T-cell (primary cell): ENCODE measurements at regions not wholly inside any gene's neighbourhood (a gene's known extent, or its start where the extent isn't known, plus 50 kb on each side); places are given as distances from the start of the nearest gene placed in this dataset.
A peak's percentile ranks its signal among the peaks of the same experiment; 100 is the strongest.
"Not testable (repeated sequence)": the region's sequence is repeated elsewhere in the genome, so short reads cannot be mapped to it uniquely, and the experiment has no call there.

Experiments
- ATAC-seq, 4 experiments: fragments of 200-7000 bp in 3 of 4; fragments of 150-1000 bp in 1 of 4; cut with Tn5 transposase; replicated peaks in 1 of 4; 1 replicate in 3 of 4; 2 replicates in 1 of 4; pipeline ENCODE4 v1.10.0; 2021; ENCODE audit warnings: moderate library complexity in 3 of 4, mild to moderate bottlenecking in 2 of 4, moderate number of reproducible peaks in 1 of 4
- CTCF ChIA-PET, 2 donors: fragments of 300-600 bp; sonication (Branson Sonifier 250); formaldehyde crosslinking; loops; one replicate each; lab custom pipeline; 2022; ENCODE audit warnings: antibody characterized with exemption in 2 of 2; lab: Charles Lee
- POLR2A ChIA-PET, 2 donors: fragments of 300-600 bp; sonication (Branson Sonifier 250); formaldehyde crosslinking; loops; one replicate each; lab custom pipeline; 2022; ENCODE audit warnings: antibody characterized with exemption in 2 of 2; lab: Charles Lee
- DNase-seq, 35 experiments: peaks; one replicate each; pipeline versions ENCODE4 v3.0.0 to v3.0.0-alpha.2; 2013 to 2023
- H3K27ac ChIP-seq: one replicate; pipeline ENCODE4 v1.5.1; 2013; ENCODE audit warnings: low read length
- H3K27me3 ChIP-seq, 2 experiments: replicated peaks in 1 of 2; 1 replicate in 1 of 2; 2 replicates in 1 of 2; pipeline versions ENCODE4 v1.6.1 to v1.7.0; 2013; ENCODE audit warnings: low read length in 1 of 2, mixed read lengths in 1 of 2; ENCODE audit not compliant: control insufficient read depth in 2 of 2, insufficient read depth in 2 of 2; ENCODE audit errors: extremely low read depth in 1 of 2
- H3K36me3 ChIP-seq, 2 donors: 1 replicate in 1 of 2; 2 replicates in 1 of 2; pipeline versions ENCODE4 v1.6.1 to v1.7.0; 2013; ENCODE audit warnings: low read length in 1 of 2; ENCODE audit not compliant: control insufficient read depth in 2 of 2, insufficient read depth in 1 of 2; ENCODE audit errors: extremely low read depth in 1 of 2
- H3K4me1 ChIP-seq, 2 experiments: 1 replicate in 1 of 2; 2 replicates in 1 of 2; pipeline versions ENCODE4 v1.6.1 to v1.7.0; 2013; ENCODE audit warnings: low read length in 2 of 2, mixed read lengths in 1 of 2; ENCODE audit not compliant: insufficient read depth in 2 of 2, control insufficient read depth in 1 of 2; ENCODE audit errors: extremely low read depth in 1 of 2
- H3K4me3 ChIP-seq, 2 donors: 1 replicate in 1 of 2; 2 replicates in 1 of 2; pipeline versions ENCODE4 v1.5.1 to v1.7.0; 2013; ENCODE audit warnings: mild to moderate bottlenecking in 2 of 2, low read length in 1 of 2, moderate library complexity in 1 of 2; ENCODE audit not compliant: control insufficient read depth in 1 of 2; ENCODE audit errors: extremely low read depth in 1 of 2
- H3K9me3 ChIP-seq: 2 replicates; pipeline ENCODE4 v1.7.0; 2013
- H3K27ac Mint-ChIP-seq, 2 donors: one replicate each; pipeline ENCODE4 v1.8.0; 2020 to 2021; ENCODE audit warnings: mild to moderate bottlenecking in 2 of 2, mixed read lengths in 2 of 2
- H3K27me3 Mint-ChIP-seq, 2 donors: one replicate each; pipeline ENCODE4 v1.8.0; 2021 to 2022; ENCODE audit warnings: mixed read lengths in 2 of 2
- H3K36me3 Mint-ChIP-seq: one replicate; pipeline ENCODE4 v1.8.0; 2021; ENCODE audit warnings: mixed read lengths
- H3K4me1 Mint-ChIP-seq, 3 donors: one replicate each; pipeline ENCODE4 v1.8.0; 2020 to 2022; ENCODE audit warnings: mixed read lengths in 3 of 3, mild to moderate bottlenecking in 1 of 3
- H3K4me3 Mint-ChIP-seq, 3 donors: one replicate each; pipeline ENCODE4 v1.8.0; 2020 to 2022; ENCODE audit warnings: mild to moderate bottlenecking in 3 of 3, mixed read lengths in 3 of 3, moderate library complexity in 3 of 3
- H3K9me3 Mint-ChIP-seq, 3 donors: one replicate each; pipeline ENCODE4 v1.8.0; 2020 to 2022; ENCODE audit warnings: mixed read lengths in 3 of 3
- WGBS: methylation state at CpG from one replicate; pipeline ENCODE4 v1.1.5; 2013; ENCODE audit warnings: missing lambda C conversion rate; ENCODE audit not compliant: insufficient coverage; 5-methylcytosine and 5-hydroxymethylcytosine counted together

DNA sequence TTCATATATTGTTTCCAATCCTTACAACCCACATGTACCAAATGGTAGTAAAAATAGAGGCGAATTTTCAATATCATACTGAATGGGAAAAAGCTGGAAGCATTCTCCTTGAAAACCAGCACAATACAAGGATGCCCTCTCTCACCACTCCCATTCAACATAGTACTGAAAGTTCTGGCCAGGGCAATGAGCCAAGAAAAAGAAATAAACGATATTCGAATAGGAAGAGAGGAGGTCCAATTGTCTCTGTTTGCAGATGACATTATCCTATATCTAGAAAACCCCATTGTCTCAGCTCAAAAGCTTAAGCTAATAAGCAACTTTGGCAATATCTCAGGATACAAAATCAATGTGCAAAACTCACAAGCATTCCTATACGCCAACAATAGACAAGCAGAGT, 346.4 kb upstream of the JARID2 start:
- H3K27me3 Mint-ChIP-seq, H3K4me3 Mint-ChIP-seq, DNase-seq, H3K36me3 ChIP-seq, H3K4me3 ChIP-seq, H3K9me3 ChIP-seq, H3K4me1 Mint-ChIP-seq, H3K9me3 Mint-ChIP-seq, CTCF ChIA-PET, H3K27ac Mint-ChIP-seq, H3K4me1 ChIP-seq, H3K27me3 ChIP-seq, ATAC-seq, H3K36me3 Mint-ChIP-seq, H3K27ac ChIP-seq: not testable (repeated sequence)
- POLR2A ChIA-PET = interaction anchor here in 1 of 2 donors (0.6 kb wide), 1 partner anchor 68 kb away, joined by 3 read pairs; no protein-coding TSS in a partner anchor
- WGBS = no CpG with 5 or more reads among the region's 4 CpGs

DNA sequence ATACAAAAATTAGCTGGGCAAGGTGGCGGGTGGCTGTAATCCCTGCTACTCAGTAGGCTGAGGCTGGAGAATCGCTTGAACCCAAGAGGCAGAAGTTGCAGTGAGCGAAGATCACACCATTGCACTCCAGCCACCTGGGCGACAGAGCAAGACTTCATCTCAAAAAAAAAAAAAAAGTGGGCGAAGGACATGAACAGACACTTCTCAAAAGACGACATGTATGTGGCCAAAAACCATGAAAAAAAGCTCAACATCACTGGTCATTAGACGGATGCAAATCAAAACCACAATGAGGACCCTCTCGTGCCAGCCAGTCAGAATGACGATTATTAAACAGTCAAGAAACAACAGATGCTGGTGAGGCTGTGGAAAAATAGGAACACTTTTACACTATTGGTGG, 344.9 kb upstream of the JARID2 start:
- no peak overlapping the region for H3K27ac Mint-ChIP-seq
- POLR2A ChIA-PET = interaction anchor here in 1 of 2 donors (0.6 kb wide), 1 partner anchor 167 kb away, joined by 3 read pairs; no protein-coding TSS in a partner anchor

GRCh38 chr6:14903176-14904038, 342.5 kb upstream of the JARID2 start:
- DNase-seq = no peak
- ChIA-PET POLR2A (no interaction called here), CTCF (no interaction called here)
- Mint-ChIP-seq H3K36me3 (no peaks in the 10 kb centered on the region), H3K4me1 (peaks cover 0 to 1% (median 0%) of the 10 kb centered on the region in 3 donors), H3K9me3 (no peaks in the 10 kb centered on the region), H3K27me3 (no peaks in the 10 kb centered on the region), H3K27ac (no peak overlapping the region), H3K4me3 (no peak overlapping the region)
- Histone ChIP-seq H3K36me3 (no peaks in the 10 kb centered on the region), H3K27ac (no peak overlapping the region), H3K4me1 (no peaks in the 10 kb centered on the region), H3K27me3 (no peaks in the 10 kb centered on the region), H3K9me3 (no peaks in the 10 kb centered on the region), H3K4me3 (no peak overlapping the region)
- 40% methylated on average over 1 of the region's 8 CpGs for WGBS
- ATAC-seq = no peak

More for the DNA sequence above, 344.9 kb upstream of the JARID2 start:
- no peaks in the 10 kb centered on the region for H3K9me3 ChIP-seq
- no peak overlapping the region for H3K4me3 Mint-ChIP-seq
- no peaks in the 10 kb centered on the region for H3K27me3 ChIP-seq
- no peak for DNase-seq
- CTCF ChIA-PET = interaction anchor here in 1 of 2 donors (0.6 kb wide), 1 partner anchor 970 kb away, joined by 3 read pairs; no protein-coding TSS in a partner anchor
- H3K4me3 ChIP-seq = no peak overlapping the region
- H3K4me1 ChIP-seq = no peaks in the 10 kb centered on the region
- H3K4me1 Mint-ChIP-seq = peaks cover 0 to 6% (median 1%) of the 10 kb centered on the region in 3 donors
- no peaks in the 10 kb centered on the region for H3K9me3 Mint-ChIP-seq
- no peaks in the 10 kb centered on the region for H3K36me3 ChIP-seq
- ATAC-seq = no peak
- 93% methylated on average over 3 of the region's 9 CpGs for WGBS
- no peak overlapping the region for H3K27ac ChIP-seq
- H3K36me3 Mint-ChIP-seq = no peaks in the 10 kb centered on the region
- no peaks in the 10 kb centered on the region for H3K27me3 Mint-ChIP-seq

GRCh38 chr6:14905201-14905600, 340.7 kb upstream of the JARID2 start:
- peaks cover 4 to 6% (median 6%) of the 10 kb centered on the region in 3 donors for H3K4me1 Mint-ChIP-seq
- Histone ChIP-seq H3K27me3 (no peaks in the 10 kb centered on the region), H3K4me3 (no peak overlapping the region), H3K9me3 (no peaks in the 10 kb centered on the region), H3K36me3 (no peaks in the 10 kb centered on the region), H3K27ac (no peak overlapping the region), H3K4me1 (peaks cover 0 to 2% of the 10 kb centered on the region in 2 experiments)
- H3K27ac Mint-ChIP-seq = no peak overlapping the region
- no peak for ATAC-seq
- H3K9me3 Mint-ChIP-seq = no peaks in the 10 kb centered on the region
- no peaks in the 10 kb centered on the region for H3K36me3 Mint-ChIP-seq
- no peak overlapping the region for H3K4me3 Mint-ChIP-seq
- 100% methylated on average over 1 of the region's 3 CpGs for WGBS
- H3K27me3 Mint-ChIP-seq = no peaks in the 10 kb centered on the region
- ChIA-PET POLR2A (no interaction called here), CTCF (no interaction called here)
- no peak for DNase-seq

DNA sequence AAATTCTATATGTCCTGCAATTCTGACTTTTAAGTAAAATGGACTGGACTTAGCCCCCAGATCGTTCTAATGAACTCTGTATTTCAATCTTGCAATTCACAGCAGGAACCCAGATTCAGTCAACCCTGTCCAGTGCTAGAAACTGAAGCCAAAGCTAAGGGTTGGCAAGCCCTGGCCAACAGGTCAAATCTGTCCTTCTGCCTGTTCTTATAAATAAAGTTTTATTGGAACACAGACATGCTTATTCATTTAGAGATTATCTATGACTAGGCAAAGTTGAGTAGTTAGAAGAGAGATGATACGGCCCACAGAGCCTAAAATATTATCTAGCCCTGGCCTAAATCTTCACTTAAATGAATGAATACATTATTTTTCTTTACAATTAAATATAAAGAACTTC, 339.2 kb upstream of the JARID2 start:
- no CpG with 5 or more reads among the region's 2 CpGs for WGBS
- Histone ChIP-seq H3K4me3 (no peak overlapping the region), H3K36me3 (no peaks in the 10 kb centered on the region), H3K9me3 (no peaks in the 10 kb centered on the region), H3K4me1 (peaks cover 12 to 13% of the 10 kb centered on the region in 2 experiments), H3K27me3 (no peaks in the 10 kb centered on the region), H3K27ac (no peak overlapping the region)
- Mint-ChIP-seq H3K27ac (no peak overlapping the region), H3K36me3 (no peaks in the 10 kb centered on the region), H3K27me3 (no peaks in the 10 kb centered on the region), H3K4me1 (peaks cover 18 to 20% (median 20%) of the 10 kb centered on the region in 3 donors), H3K9me3 (no peaks in the 10 kb centered on the region), H3K4me3 (no peak overlapping the region)
- CTCF ChIA-PET = interaction anchor here (0.7 kb wide), 2 partner anchors 188 to 654 kb away, joined by 3 read pairs; no protein-coding TSS in a partner anchor
- ATAC-seq (no peak), DNase-seq (no peak)
- POLR2A ChIA-PET = no interaction called here

GRCh38 chr6:14910692-14911547, 334.9 kb upstream of the JARID2 start:
- ChIA-PET CTCF (no interaction called here), POLR2A (no interaction called here)
- DNase-seq (peak in 12 of 35 experiments; percentile 3 to 49 (median 16)), ATAC-seq (peak; percentile 55 to 82 (median 66))
- peak overlapping the region; percentile 36 to 89 for H3K27ac Mint-ChIP-seq
- Histone ChIP-seq H3K9me3 (no peaks in the 10 kb centered on the region), H3K4me3 (peak overlapping the region in 1 of 2 donors; percentile 33), H3K4me1 (peaks cover 12 to 15% of the 10 kb centered on the region in 2 experiments), H3K36me3 (no peaks in the 10 kb centered on the region), H3K27ac (no peak overlapping the region), H3K27me3 (no peaks in the 10 kb centered on the region)
- H3K27me3 Mint-ChIP-seq = no peaks in the 10 kb centered on the region
- H3K4me3 Mint-ChIP-seq = peak overlapping the region; percentile 37 to 75 (median 54)
- H3K9me3 Mint-ChIP-seq = no peaks in the 10 kb centered on the region
- H3K4me1 Mint-ChIP-seq = peaks cover 20 to 27% (median 27%) of the 10 kb centered on the region in 3 donors
- WGBS = 45% methylated on average over 8 of the region's 13 CpGs
- no peaks in the 10 kb centered on the region for H3K36me3 Mint-ChIP-seq
